Activated T-cell treated with anti-CD3 and anti-CD28 coated beads, Interleukin-2, amount 50 U/mL, for 72 hours (primary cell): ENCODE measurements at regions not wholly inside any gene's neighbourhood (a gene's known extent, or its start where the extent isn't known, plus 50 kb on each side); places are given as distances from the start of the nearest gene placed in this dataset.

Source experiments
- ATAC-seq, 2 donors: fragments of 150-1000 bp; cut with Tn5 transposase; replicated peaks in 1 of 2; 2 replicates each; pipeline ENCODE4 v1.10.0; 2021; ENCODE audit warnings: moderate library complexity in 2 of 2, mild to moderate bottlenecking in 1 of 2
- DNase-seq, 2 donors: peaks; one replicate each; pipeline ENCODE4 v3.0.0; 2021 to 2022; ENCODE audit warnings: mixed read lengths in 1 of 2
- H3K27ac Mint-ChIP-seq: one replicate; pipeline ENCODE4 v1.8.0; 2022; ENCODE audit warnings: mild to moderate bottlenecking, moderate library complexity, mixed read lengths
- H3K27me3 Mint-ChIP-seq: one replicate; pipeline ENCODE4 v1.8.0; 2022; ENCODE audit warnings: low read depth, mixed read lengths
- H3K36me3 Mint-ChIP-seq, 2 donors: one replicate each; pipeline ENCODE4 v1.8.0; 2022; ENCODE audit warnings: mixed read lengths in 2 of 2, mild to moderate bottlenecking in 1 of 2; ENCODE audit not compliant: insufficient read depth in 2 of 2
- H3K4me1 Mint-ChIP-seq: one replicate; pipeline ENCODE4 v1.8.0; 2022; ENCODE audit warnings: low read depth, mixed read lengths
- H3K4me3 Mint-ChIP-seq, 2 donors: one replicate each; pipeline ENCODE4 v1.8.0; 2022; ENCODE audit warnings: mild to moderate bottlenecking in 2 of 2, mixed read lengths in 2 of 2, moderate library complexity in 2 of 2
- H3K9me3 Mint-ChIP-seq, 2 donors: one replicate each; pipeline ENCODE4 v1.8.0; 2022; ENCODE audit warnings: mixed read lengths in 2 of 2

GRCh38 chr10:71025535-71025934 lies 137.2 kb upstream of the PCBD1 start:
- H3K4me1 Mint-ChIP-seq: no peaks in the 10 kb centered on the region
- no peak for ATAC-seq

DNA sequence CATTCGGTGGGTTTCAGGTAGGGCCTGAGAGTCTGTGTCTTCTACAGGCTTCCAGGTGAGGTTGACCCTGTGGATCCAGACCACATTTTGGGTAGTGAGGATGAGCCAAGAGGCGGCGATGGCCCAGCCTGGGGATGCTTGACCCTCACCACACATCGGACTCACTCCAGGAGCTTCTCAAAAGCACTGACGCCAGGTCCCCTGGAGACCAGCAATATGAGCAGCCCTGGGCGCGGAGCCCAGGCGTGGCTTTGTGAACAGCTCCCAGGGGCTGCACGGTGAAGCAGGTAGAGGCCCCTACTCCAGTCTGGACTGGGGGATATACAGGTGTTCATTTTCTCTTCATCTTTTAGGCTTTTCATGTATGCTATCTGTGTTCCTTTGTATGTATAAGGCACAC lies 139.7 kb upstream of the PCBD1 start:
- no peak overlapping the region for H3K4me3 Mint-ChIP-seq
- DNase-seq: no peak
- H3K36me3 Mint-ChIP-seq: no peaks in the 10 kb centered on the region
- no peaks in the 10 kb centered on the region for H3K4me1 Mint-ChIP-seq
- no peaks in the 10 kb centered on the region for H3K9me3 Mint-ChIP-seq
- H3K27ac Mint-ChIP-seq: no peak overlapping the region
- no peaks in the 10 kb centered on the region for H3K27me3 Mint-ChIP-seq
- ATAC-seq: no peak

More at GRCh38 chr10:71025535-71025934, 137.2 kb upstream of the PCBD1 start:
- Mint-ChIP-seq H3K27ac (no peak overlapping the region), H3K4me3 (no peak overlapping the region), H3K9me3 (peaks cover 0 to 1% of the 10 kb centered on the region in 2 donors), H3K27me3 (no peaks in the 10 kb centered on the region), H3K36me3 (no peaks in the 10 kb centered on the region)
- DNase-seq: no peak

GRCh38 chr10:71029411-71029892 lies 141.1 kb upstream of the PCBD1 start:
- H3K27ac Mint-ChIP-seq: no peak overlapping the region
- H3K4me1 Mint-ChIP-seq: no peaks in the 10 kb centered on the region
- H3K4me3 Mint-ChIP-seq: no peak overlapping the region
- H3K9me3 Mint-ChIP-seq: no peaks in the 10 kb centered on the region
- DNase-seq (no peak), ATAC-seq (no peak)
- H3K36me3 Mint-ChIP-seq: no peaks in the 10 kb centered on the region
- H3K27me3 Mint-ChIP-seq: no peaks in the 10 kb centered on the region

- no peak overlapping the region for H3K4me3 Mint-ChIP-seq
- no peak for ATAC-seq
- H3K27ac Mint-ChIP-seq: no peak overlapping the region
Observed at GRCh38 chr10:71029907-71030306, 141.5 kb upstream of the PCBD1 start.

DNA sequence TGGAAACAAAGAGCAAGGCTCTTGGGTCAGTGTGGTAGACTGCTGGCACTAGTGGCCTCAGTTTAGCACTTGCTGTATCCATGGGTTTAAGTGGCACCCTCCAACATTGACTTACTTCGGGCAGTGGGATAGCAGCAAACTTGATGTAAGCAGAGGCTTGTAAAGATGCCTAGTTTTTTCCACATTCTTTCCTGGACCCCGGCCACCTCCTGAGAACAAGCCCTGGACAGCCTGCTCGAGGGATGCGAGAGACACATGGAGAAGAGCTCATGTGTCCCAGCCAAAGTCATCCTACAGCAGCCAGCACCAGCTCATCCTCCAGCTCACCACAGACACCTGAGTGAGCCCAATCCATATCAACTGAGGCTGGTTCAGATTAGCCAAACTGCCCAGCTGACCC lies 142.7 kb upstream of the PCBD1 start:
- Mint-ChIP-seq H3K9me3 (no peaks in the 10 kb centered on the region), H3K4me3 (no peak overlapping the region), H3K4me1 (no peaks in the 10 kb centered on the region), H3K27me3 (no peaks in the 10 kb centered on the region), H3K36me3 (no peaks in the 10 kb centered on the region), H3K27ac (no peak overlapping the region)
- no peak for ATAC-seq
- DNase-seq: no peak

More at GRCh38 chr10:71029907-71030306, 141.5 kb upstream of the PCBD1 start:
- DNase-seq: no peak
- Mint-ChIP-seq H3K9me3 (no peaks in the 10 kb centered on the region), H3K36me3 (no peaks in the 10 kb centered on the region), H3K27me3 (no peaks in the 10 kb centered on the region), H3K4me1 (no peaks in the 10 kb centered on the region)

- Mint-ChIP-seq H3K27me3 (no peaks in the 10 kb centered on the region), H3K36me3 (no peaks in the 10 kb centered on the region), H3K27ac (no peak overlapping the region), H3K9me3 (no peaks in the 10 kb centered on the region), H3K4me1 (no peaks in the 10 kb centered on the region), H3K4me3 (no peak overlapping the region)
- ATAC-seq: no peak
- no peak for DNase-seq
Observed at GRCh38 chr10:71031603-71032002, 143.2 kb upstream of the PCBD1 start.

DNA sequence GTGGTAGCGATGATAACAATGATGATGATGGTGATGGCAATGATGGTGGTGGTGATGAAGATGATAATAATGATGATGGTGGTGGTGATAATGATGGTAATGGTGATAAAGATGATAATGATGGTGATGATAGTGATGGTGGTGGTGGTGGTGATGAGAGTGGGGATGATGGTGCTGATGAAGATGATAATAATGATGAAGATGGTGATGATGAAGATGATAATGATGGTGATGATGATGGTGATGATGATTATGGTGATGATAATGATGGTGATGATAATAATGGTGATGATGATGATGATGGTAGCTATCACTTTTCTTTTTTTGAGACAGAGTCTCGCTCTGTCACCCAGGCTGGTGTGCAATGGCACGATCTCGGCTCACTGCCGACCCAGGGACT lies 144.5 kb upstream of the PCBD1 start:
- Mint-ChIP-seq H3K4me1 (no peaks in the 10 kb centered on the region), H3K36me3 (no peaks in the 10 kb centered on the region), H3K27me3 (no peaks in the 10 kb centered on the region), H3K9me3 (no peaks in the 10 kb centered on the region), H3K4me3 (no peak overlapping the region), H3K27ac (no peak overlapping the region)
- no peak for ATAC-seq
- no peak for DNase-seq

DNA sequence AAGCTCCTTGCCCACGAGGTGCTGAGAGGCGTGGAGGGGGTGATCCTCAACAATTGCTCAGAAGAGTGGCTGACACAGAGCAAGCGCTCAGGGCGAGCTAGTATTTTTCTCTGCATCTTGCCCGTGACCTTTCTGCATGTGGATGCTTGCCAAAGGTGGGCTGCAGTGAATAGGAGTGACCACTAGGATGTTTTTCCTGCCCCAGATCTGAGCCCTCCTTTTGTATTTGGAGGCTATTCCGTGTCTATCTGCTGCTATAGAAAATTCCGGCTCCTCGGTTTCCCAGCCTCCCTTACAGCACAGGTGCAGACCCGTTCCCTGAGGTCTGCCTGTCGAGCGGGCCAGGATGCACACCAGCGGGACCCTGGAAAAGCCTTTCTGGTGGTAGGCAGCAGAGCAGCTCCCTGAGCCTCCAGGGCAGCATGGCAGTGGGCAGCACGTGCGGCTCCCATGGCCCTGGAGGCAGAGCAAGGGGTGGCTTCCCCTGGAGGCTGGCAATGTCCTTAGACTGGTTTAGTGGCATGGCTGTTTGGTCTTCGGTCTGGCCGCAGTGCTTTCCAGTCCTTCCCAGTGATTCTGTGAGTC lies 145.1 kb upstream of the PCBD1 start:
- ATAC-seq: no peak
- H3K36me3 Mint-ChIP-seq: no peaks in the 10 kb centered on the region
- H3K4me3 Mint-ChIP-seq: no peak overlapping the region
- H3K27me3 Mint-ChIP-seq: no peaks in the 10 kb centered on the region
- no peak overlapping the region for H3K27ac Mint-ChIP-seq
- no peaks in the 10 kb centered on the region for H3K9me3 Mint-ChIP-seq
- H3K4me1 Mint-ChIP-seq: no peaks in the 10 kb centered on the region
- no peak for DNase-seq

GRCh38 chr10:71035511-71036296 lies 147.3 kb upstream of the PCBD1 start:
- H3K27ac Mint-ChIP-seq: no peak overlapping the region
- H3K4me1 Mint-ChIP-seq: no peaks in the 10 kb centered on the region
- H3K27me3 Mint-ChIP-seq: no peaks in the 10 kb centered on the region
- no peak for ATAC-seq
- no peaks in the 10 kb centered on the region for H3K9me3 Mint-ChIP-seq
- no peaks in the 10 kb centered on the region for H3K36me3 Mint-ChIP-seq
- no peak overlapping the region for H3K4me3 Mint-ChIP-seq
- DNase-seq: no peak

- H3K27ac Mint-ChIP-seq: no peak overlapping the region
- no peaks in the 10 kb centered on the region for H3K27me3 Mint-ChIP-seq
- DNase-seq (no peak), ATAC-seq (no peak)
- no peaks in the 10 kb centered on the region for H3K9me3 Mint-ChIP-seq
- no peaks in the 10 kb centered on the region for H3K4me1 Mint-ChIP-seq
- H3K4me3 Mint-ChIP-seq: no peak overlapping the region
- no peaks in the 10 kb centered on the region for H3K36me3 Mint-ChIP-seq
Observed at GRCh38 chr10:71036297-71036966, 148.1 kb upstream of the PCBD1 start.

GRCh38 chr10:71038091-71038633 lies 149.8 kb upstream of the PCBD1 start:
- no peak overlapping the region for H3K27ac Mint-ChIP-seq
- ATAC-seq (peak in 1 of 2 donors; percentile 44), DNase-seq (no peak)
- H3K4me3 Mint-ChIP-seq: no peak overlapping the region
- H3K4me1 Mint-ChIP-seq: no peaks in the 10 kb centered on the region
- no peaks in the 10 kb centered on the region for H3K27me3 Mint-ChIP-seq
- H3K9me3 Mint-ChIP-seq: no peaks in the 10 kb centered on the region
- no peaks in the 10 kb centered on the region for H3K36me3 Mint-ChIP-seq

DNA sequence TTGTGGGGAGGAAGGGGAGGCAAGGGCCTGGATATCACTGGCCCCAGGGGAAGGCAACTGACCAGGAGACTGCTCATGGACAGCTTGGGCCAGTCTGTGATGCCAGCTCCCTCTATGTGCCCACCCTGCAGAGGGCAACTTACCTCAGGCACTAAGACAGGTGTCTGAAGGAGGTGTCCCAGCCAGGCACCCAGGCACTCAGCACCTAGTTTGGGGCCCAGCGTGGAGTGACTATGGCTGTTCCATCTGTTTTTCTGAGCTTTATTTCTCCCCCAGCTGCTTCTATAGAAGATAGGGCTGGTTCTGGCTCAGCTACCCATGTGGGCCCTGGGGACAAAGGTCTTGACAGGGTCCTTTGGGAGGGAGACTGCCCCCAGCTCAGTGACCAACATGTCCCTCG lies 150.6 kb upstream of the PCBD1 start:
- H3K4me1 Mint-ChIP-seq: no peaks in the 10 kb centered on the region
- ATAC-seq: no peak
- no peak overlapping the region for H3K27ac Mint-ChIP-seq
- H3K27me3 Mint-ChIP-seq: no peaks in the 10 kb centered on the region
- no peak overlapping the region for H3K4me3 Mint-ChIP-seq
- DNase-seq: no peak
- no peaks in the 10 kb centered on the region for H3K36me3 Mint-ChIP-seq
- H3K9me3 Mint-ChIP-seq: no peaks in the 10 kb centered on the region

GRCh38 chr10:71039551-71039950 lies 151.2 kb upstream of the PCBD1 start:
- Mint-ChIP-seq H3K27ac (no peak overlapping the region), H3K4me3 (no peak overlapping the region), H3K36me3 (no peaks in the 10 kb centered on the region), H3K9me3 (no peaks in the 10 kb centered on the region), H3K27me3 (no peaks in the 10 kb centered on the region), H3K4me1 (no peaks in the 10 kb centered on the region)
- ATAC-seq: no peak
- no peak for DNase-seq
